ENCODE measurements at regions not wholly inside any gene's neighbourhood (a gene's known extent, or its start where the extent isn't known, plus 50 kb on each side); places are given as distances from the start of the nearest gene placed in this dataset.
A peak's percentile ranks its signal among the peaks of the same experiment; 100 is the strongest.

- DNase-seq (ENCODE audit: low read depth) = peak; percentile 49
- peak; percentile 63 for TF ChIP-seq CTCF (IDR thresholded peaks at IDR 0.05; ENCODE audit: insufficient read depth, low read depth, low read length, missing control alignments)
- H3K4me3 ChIP-seq (ENCODE audit: low read depth, low read length) = no peak overlapping the region
These were observed 67.9 kb upstream of the SOX3 start for GRCh38 chrX:140572724-140573123.

GRCh38 chrX:140563893-140564292 lies 59.0 kb upstream of the SOX3 start:
- TF ChIP-seq CTCF (IDR thresholded peaks at IDR 0.05; ENCODE audit: insufficient read depth, low read depth, low read length, missing control alignments) = no peak
- no peak overlapping the region for H3K4me3 ChIP-seq (ENCODE audit: low read depth, low read length)
- no peak for DNase-seq (ENCODE audit: low read depth)
